GM12872 (cell line): ENCODE measurements at regions not wholly inside any gene's neighbourhood (a gene's known extent, or its start where the extent isn't known, plus 50 kb on each side); places are given as distances from the start of the nearest gene placed in this dataset.

Experiments
- CTCF ChIP-seq: IDR thresholded peaks from 3 replicates; pipeline ENCODE4 v1.5.1; 2011; ENCODE audit warnings: low read depth, mild to moderate bottlenecking, low read length, moderate library complexity; ENCODE audit not compliant: insufficient read depth

GRCh38 chr2:239647052-239647819, 246.4 kb upstream of the HDAC4 start:
- TF ChIP-seq CTCF, result no peak

GRCh38 chr2:239646184-239646583, 245.4 kb upstream of the HDAC4 start:
- TF ChIP-seq CTCF, result no peak

GRCh38 chr2:239644011-239644410, 243.2 kb upstream of the HDAC4 start:
- no peak for TF ChIP-seq CTCF

- no peak for TF ChIP-seq CTCF
Measured at GRCh38 chr2:239642406-239643004, 241.7 kb upstream of the HDAC4 start.

GRCh38 chr2:239640676-239641578, 240.1 kb upstream of the HDAC4 start:
- no peak for TF ChIP-seq CTCF

GRCh38 chr2:239640210-239640609, 239.4 kb upstream of the HDAC4 start:
- no peak for TF ChIP-seq CTCF

GRCh38 chr2:239639421-239640185, 238.8 kb upstream of the HDAC4 start:
- TF ChIP-seq CTCF, result no peak
